WTC11 (cell line): ENCODE measurements at regions not wholly inside any gene's neighbourhood (a gene's known extent, or its start where the extent isn't known, plus 50 kb on each side); places are given as distances from the start of the nearest gene placed in this dataset.

ENCODE experiments used
- ATAC-seq: fragments of 200-7000 bp; cut with Tn5 transposase; 2 replicates; pipeline ENCODE4 v1.10.0; 2021; ENCODE audit warnings: mild to moderate bottlenecking, moderate library complexity
- CTCF ChIA-PET: fragments of 300-600 bp; sonication (Branson Sonifier 250); formaldehyde crosslinking; loops from one replicate; lab custom pipeline; 2021; ENCODE audit warnings: antibody characterized with exemption; lab: Charles Lee
- POLR2A ChIA-PET: fragments of 350-600 bp; sonication (Branson Sonifier 250); formaldehyde crosslinking; loops from one replicate; lab custom pipeline; 2021; ENCODE audit warnings: antibody characterized with exemption; lab: Charles Lee
- DNase-seq: peaks from one replicate; pipeline ENCODE4 v3.0.0; 2021; ENCODE audit warnings: low spot score
- H3K27ac Mint-ChIP-seq: 2 replicates; pipeline ENCODE4 v1.8.0; 2021; ENCODE audit warnings: mixed read lengths
- H3K27me3 Mint-ChIP-seq: 2 replicates; pipeline ENCODE4 v1.8.0; 2021; ENCODE audit warnings: low read depth, mild to moderate bottlenecking, moderate library complexity, mixed read lengths
- H3K36me3 Mint-ChIP-seq: 2 replicates; pipeline ENCODE4 v1.8.0; 2021; ENCODE audit warnings: mixed read lengths
- H3K4me1 Mint-ChIP-seq: 2 replicates; pipeline ENCODE4 v1.8.0; 2022; ENCODE audit warnings: mixed read lengths
- H3K4me3 Mint-ChIP-seq: 2 replicates; pipeline ENCODE4 v1.8.0; 2021; ENCODE audit warnings: mild to moderate bottlenecking, moderate library complexity, mixed read lengths
- H3K9me3 Mint-ChIP-seq: 2 replicates; pipeline ENCODE4 v1.8.0; 2021; ENCODE audit warnings: mixed read lengths
- AFF4 ChIP-seq: sonication (generic); formaldehyde crosslinking; IDR thresholded peaks from 2 replicates; pipeline ENCODE4 v1.8.1; 2023; ENCODE audit warnings: mild to moderate bottlenecking, missing genetic modification reagents, borderline replicate concordance
- ERG ChIP-seq: fragments of 250-450 bp; sonication (Bioruptor Pico); IDR thresholded peaks from 2 replicates; pipeline ENCODE4 v1.8.0; 2021; ENCODE audit warnings: mild to moderate bottlenecking
- GRHL2 ChIP-seq: fragments of 250-450 bp; sonication (Bioruptor Pico); IDR thresholded peaks from 2 replicates; pipeline ENCODE4 v1.8.0; 2022; ENCODE audit warnings: mild to moderate bottlenecking, moderate library complexity; ENCODE audit not compliant: insufficient replicate concordance, severe bottlenecking
- GTF2I ChIP-seq: fragments of 250-450 bp; sonication (Bioruptor Pico); conservative IDR thresholded peaks from 2 replicates; pipeline ENCODE4 v1.4.0; 2021; ENCODE audit warnings: mild to moderate bottlenecking
- HMGA2 ChIP-seq: fragments of 250-450 bp; sonication (Bioruptor Pico); IDR thresholded peaks from 2 replicates; pipeline ENCODE4 v1.4.0; 2021; ENCODE audit warnings: mild to moderate bottlenecking, moderate library complexity
- IRF2 ChIP-seq: sonication (generic); formaldehyde crosslinking; IDR thresholded peaks from 2 replicates; pipeline ENCODE4 v1.8.0; 2022; ENCODE audit warnings: low read depth, missing genetic modification reagents, borderline replicate concordance
- NFYB ChIP-seq: sonication (generic); formaldehyde crosslinking; conservative IDR thresholded peaks from 2 replicates; pipeline ENCODE4 v1.8.0; 2022; ENCODE audit warnings: low read depth, missing genetic modification reagents
- RORB ChIP-seq: fragments of 250-450 bp; sonication (Bioruptor Pico); IDR thresholded peaks from 2 replicates; pipeline ENCODE4 v1.9.0; 2021; ENCODE audit warnings: mild to moderate bottlenecking
- SOX15 ChIP-seq: fragments of 250-450 bp; sonication (Bioruptor Pico); IDR thresholded peaks from 2 replicates; pipeline ENCODE4 v1.9.0; 2021; ENCODE audit warnings: mild to moderate bottlenecking
- ZNF219 ChIP-seq: sonication (generic); formaldehyde crosslinking; IDR thresholded peaks from 2 replicates; pipeline ENCODE4 v1.8.0; 2023; ENCODE audit warnings: missing genetic modification reagents, mild to moderate bottlenecking, borderline replicate concordance
- ZNF232 ChIP-seq: sonication (generic); formaldehyde crosslinking; IDR thresholded peaks from 2 replicates; pipeline ENCODE4 v1.8.0; 2022; ENCODE audit warnings: mild to moderate bottlenecking, missing genetic modification reagents
- ZNF317 ChIP-seq: sonication (generic); formaldehyde crosslinking; IDR thresholded peaks from 2 replicates; pipeline ENCODE4 v1.8.1; 2023; ENCODE audit warnings: low read depth, mild to moderate bottlenecking, moderate library complexity, missing genetic modification reagents, borderline replicate concordance
- ZNF671 ChIP-seq: fragments of 250-450 bp; sonication (Bioruptor Pico); IDR thresholded peaks from 2 replicates; pipeline ENCODE4 v1.8.0; 2021; ENCODE audit warnings: mild to moderate bottlenecking
- ZSCAN18 ChIP-seq: fragments of 250-450 bp; sonication (Bioruptor Pico); IDR thresholded peaks from 2 replicates; pipeline ENCODE4 v2.1.2; 2022; ENCODE audit warnings: mild to moderate bottlenecking, moderate library complexity
- TF ChIP-seq, protein P1 (sequence below): sonication (generic); formaldehyde crosslinking; IDR thresholded peaks from 2 replicates; pipeline ENCODE4 v1.8.1; 2022; ENCODE audit warnings: low read depth, missing genetic modification reagents, borderline replicate concordance
- TF ChIP-seq, protein P2 (sequence below): sonication (generic); formaldehyde crosslinking; IDR thresholded peaks from 2 replicates; pipeline ENCODE4 v1.8.1; 2023; ENCODE audit warnings: mild to moderate bottlenecking, moderate library complexity, missing genetic modification reagents
- TF ChIP-seq, protein P3 (sequence below): sonication (generic); formaldehyde crosslinking; IDR thresholded peaks from 2 replicates; pipeline ENCODE4 v1.8.0; 2023; ENCODE audit warnings: mild to moderate bottlenecking, missing genetic modification reagents
- TF ChIP-seq, protein P4 (sequence below): fragments of 200-600 bp; IDR thresholded peaks from 2 replicates; pipeline ENCODE4 v1.8.0; 2022; ENCODE audit warnings: antibody characterized with exemption

DNA sequence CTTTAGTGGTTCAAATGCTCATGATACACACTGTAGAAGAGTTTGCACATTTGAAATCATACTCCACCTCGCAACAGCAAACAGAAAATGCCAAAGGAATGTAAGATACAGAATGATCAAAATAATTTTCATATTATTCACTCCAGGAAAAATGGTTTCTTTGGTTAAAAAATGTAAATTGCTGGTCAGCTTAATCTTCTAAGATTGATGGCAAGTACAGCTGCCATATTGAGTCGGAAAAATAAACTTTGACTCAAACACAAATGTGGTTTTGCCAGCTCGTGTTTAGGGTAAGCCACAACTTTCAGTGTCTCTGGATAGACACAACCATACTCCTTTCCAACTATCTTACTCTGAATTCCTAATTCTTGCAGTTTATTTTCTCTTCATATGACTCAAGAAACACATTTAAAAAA, 154.9 kb upstream of the SMIM21 start:
- ChIA-PET CTCF (no interaction called here), POLR2A (no interaction called here)
- H3K4me1 Mint-ChIP-seq = peaks cover 24% of the 10 kb centered on the region
- no peak overlapping the region for H3K4me3 Mint-ChIP-seq
- DNase-seq (no peak), ATAC-seq (no peak)
- TF ChIP-seq ZNF317 (CRISPR knock-in tag) (no peak), SOX15 (CRISPR knock-in tag) (no peak), HMGA2 (CRISPR knock-in tag) (no peak)
- H3K27ac Mint-ChIP-seq = no peak overlapping the region; the same call in 1 of the 2 replicates
- H3K9me3 Mint-ChIP-seq = 0 out of 2 replicates have a peak, but pooled peaks cover 3% of the 10 kb centered on the region
- no peaks in the 10 kb centered on the region; the same call in 1 of the 2 replicates for H3K27me3 Mint-ChIP-seq
- H3K36me3 Mint-ChIP-seq = no peaks in the 10 kb centered on the region

- ChIA-PET POLR2A (no interaction called here), CTCF (no interaction called here)
- H3K9me3 Mint-ChIP-seq = 0 out of 2 replicates have a peak, but pooled peaks cover 3% of the 10 kb centered on the region
- H3K27ac Mint-ChIP-seq = no peak overlapping the region
- no peak overlapping the region for H3K4me3 Mint-ChIP-seq
- no peak for ATAC-seq
- H3K36me3 Mint-ChIP-seq = no peaks in the 10 kb centered on the region
- H3K4me1 Mint-ChIP-seq = peaks cover 17% of the 10 kb centered on the region
- no peaks in the 10 kb centered on the region for H3K27me3 Mint-ChIP-seq
- no peak for DNase-seq
- no peak for TF ChIP-seq ZSCAN18 (CRISPR knock-in tag)
- TF ChIP-seq GTF2I (CRISPR knock-in tag) = no peak
- no peak for TF ChIP-seq AFF4
- no peak for TF ChIP-seq ERG (CRISPR knock-in tag)
- no peak for TF ChIP-seq RORB (CRISPR knock-in tag)
- TF ChIP-seq ZNF232 (CRISPR knock-in tag) = no peak
- TF ChIP-seq, protein P1, sequence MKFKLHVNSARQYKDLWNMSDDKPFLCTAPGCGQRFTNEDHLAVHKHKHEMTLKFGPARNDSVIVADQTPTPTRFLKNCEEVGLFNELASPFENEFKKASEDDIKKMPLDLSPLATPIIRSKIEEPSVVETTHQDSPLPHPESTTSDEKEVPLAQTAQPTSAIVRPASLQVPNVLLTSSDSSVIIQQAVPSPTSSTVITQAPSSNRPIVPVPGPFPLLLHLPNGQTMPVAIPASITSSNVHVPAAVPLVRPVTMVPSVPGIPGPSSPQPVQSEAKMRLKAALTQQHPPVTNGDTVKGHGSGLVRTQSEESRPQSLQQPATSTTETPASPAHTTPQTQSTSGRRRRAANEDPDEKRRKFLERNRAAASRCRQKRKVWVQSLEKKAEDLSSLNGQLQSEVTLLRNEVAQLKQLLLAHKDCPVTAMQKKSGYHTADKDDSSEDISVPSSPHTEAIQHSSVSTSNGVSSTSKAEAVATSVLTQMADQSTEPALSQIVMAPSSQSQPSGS (CRISPR knock-in tag) = no peak
- TF ChIP-seq ZNF219 (CRISPR knock-in tag) = no peak
- TF ChIP-seq, protein P2, sequence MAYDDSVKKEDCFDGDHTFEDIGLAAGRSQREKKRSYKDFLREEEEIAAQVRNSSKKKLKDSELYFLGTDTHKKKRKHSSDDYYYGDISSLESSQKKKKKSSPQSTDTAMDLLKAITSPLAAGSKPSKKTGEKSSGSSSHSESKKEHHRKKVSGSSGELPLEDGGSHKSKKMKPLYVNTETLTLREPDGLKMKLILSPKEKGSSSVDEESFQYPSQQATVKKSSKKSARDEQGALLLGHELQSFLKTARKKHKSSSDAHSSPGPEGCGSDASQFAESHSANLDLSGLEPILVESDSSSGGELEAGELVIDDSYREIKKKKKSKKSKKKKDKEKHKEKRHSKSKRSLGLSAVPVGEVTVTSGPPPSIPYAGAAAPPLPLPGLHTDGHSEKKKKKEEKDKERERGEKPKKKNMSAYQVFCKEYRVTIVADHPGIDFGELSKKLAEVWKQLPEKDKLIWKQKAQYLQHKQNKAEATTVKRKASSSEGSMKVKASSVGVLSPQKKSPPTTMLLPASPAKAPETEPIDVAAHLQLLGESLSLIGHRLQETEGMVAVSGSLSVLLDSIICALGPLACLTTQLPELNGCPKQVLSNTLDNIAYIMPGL (CRISPR knock-in tag) = no peak
- TF ChIP-seq IRF2 = no peak
- TF ChIP-seq, protein P3, sequence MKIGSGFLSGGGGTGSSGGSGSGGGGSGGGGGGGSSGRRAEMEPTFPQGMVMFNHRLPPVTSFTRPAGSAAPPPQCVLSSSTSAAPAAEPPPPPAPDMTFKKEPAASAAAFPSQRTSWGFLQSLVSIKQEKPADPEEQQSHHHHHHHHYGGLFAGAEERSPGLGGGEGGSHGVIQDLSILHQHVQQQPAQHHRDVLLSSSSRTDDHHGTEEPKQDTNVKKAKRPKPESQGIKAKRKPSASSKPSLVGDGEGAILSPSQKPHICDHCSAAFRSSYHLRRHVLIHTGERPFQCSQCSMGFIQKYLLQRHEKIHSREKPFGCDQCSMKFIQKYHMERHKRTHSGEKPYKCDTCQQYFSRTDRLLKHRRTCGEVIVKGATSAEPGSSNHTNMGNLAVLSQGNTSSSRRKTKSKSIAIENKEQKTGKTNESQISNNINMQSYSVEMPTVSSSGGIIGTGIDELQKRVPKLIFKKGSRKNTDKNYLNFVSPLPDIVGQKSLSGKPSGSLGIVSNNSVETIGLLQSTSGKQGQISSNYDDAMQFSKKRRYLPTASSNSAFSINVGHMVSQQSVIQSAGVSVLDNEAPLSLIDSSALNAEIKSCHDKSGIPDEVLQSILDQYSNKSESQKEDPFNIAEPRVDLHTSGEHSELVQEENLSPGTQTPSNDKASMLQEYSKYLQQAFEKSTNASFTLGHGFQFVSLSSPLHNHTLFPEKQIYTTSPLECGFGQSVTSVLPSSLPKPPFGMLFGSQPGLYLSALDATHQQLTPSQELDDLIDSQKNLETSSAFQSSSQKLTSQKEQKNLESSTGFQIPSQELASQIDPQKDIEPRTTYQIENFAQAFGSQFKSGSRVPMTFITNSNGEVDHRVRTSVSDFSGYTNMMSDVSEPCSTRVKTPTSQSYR (CRISPR knock-in tag) = no peak
- TF ChIP-seq, protein P4, sequence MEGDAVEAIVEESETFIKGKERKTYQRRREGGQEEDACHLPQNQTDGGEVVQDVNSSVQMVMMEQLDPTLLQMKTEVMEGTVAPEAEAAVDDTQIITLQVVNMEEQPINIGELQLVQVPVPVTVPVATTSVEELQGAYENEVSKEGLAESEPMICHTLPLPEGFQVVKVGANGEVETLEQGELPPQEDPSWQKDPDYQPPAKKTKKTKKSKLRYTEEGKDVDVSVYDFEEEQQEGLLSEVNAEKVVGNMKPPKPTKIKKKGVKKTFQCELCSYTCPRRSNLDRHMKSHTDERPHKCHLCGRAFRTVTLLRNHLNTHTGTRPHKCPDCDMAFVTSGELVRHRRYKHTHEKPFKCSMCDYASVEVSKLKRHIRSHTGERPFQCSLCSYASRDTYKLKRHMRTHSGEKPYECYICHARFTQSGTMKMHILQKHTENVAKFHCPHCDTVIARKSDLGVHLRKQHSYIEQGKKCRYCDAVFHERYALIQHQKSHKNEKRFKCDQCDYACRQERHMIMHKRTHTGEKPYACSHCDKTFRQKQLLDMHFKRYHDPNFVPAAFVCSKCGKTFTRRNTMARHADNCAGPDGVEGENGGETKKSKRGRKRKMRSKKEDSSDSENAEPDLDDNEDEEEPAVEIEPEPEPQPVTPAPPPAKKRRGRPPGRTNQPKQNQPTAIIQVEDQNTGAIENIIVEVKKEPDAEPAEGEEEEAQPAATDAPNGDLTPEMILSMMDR = no peak
- TF ChIP-seq ZNF671 (CRISPR knock-in tag) = no peak
- TF ChIP-seq NFYB = no peak
- no peak for TF ChIP-seq GRHL2
These were observed 154.0 kb upstream of the SMIM21 start for GRCh38 chr18:75581336-75582131.
